ENCODE measurements at regions not wholly inside any gene's neighbourhood (a gene's known extent, or its start where the extent isn't known, plus 50 kb on each side); places are given as distances from the start of the nearest gene placed in this dataset.

DNA sequence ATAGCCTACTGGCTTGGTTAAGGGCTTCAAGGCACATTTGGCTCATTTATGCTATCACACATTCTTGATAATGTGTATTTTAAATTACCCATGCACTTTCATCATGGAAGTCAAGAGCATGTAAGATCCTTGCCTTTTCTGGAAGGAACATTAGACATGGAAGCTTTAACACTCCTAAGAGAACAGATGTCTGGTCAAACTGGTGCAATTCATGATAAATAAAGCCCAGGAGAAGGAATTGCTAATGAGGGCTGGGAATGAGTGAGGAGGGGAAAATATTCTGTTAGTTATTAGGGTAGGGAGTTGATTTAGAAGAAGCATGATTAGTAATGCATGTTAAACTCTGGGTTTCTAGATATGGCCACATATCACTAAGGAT, 688.6 kb upstream of the CITED2 start:
- no peaks in the 10 kb centered on the region for H3K9me3 ChIP-seq (ENCODE audit: control insufficient read depth, low read length)
- peak overlapping the region; percentile 85 for H3K9ac ChIP-seq (ENCODE audit: low read length)
- no peaks in the 10 kb centered on the region for H3K4me1 ChIP-seq (ENCODE audit: control insufficient read depth, insufficient read depth, low read depth, low read length)
- H3K14ac ChIP-seq (ENCODE audit: low read length in 2 of 2): no peak overlapping the region
- no peak for DNase-seq
- H3K18ac ChIP-seq (ENCODE audit: low read depth in 1 of 2, low read length in 2 of 2): peak overlapping the region; percentile 98 to 99
- H4K91ac ChIP-seq (ENCODE audit: low read length): peak overlapping the region; percentile 80
- no peak overlapping the region for H3K4me3 ChIP-seq (ENCODE audit: insufficient read depth in 1 of 2, low read depth in 1 of 2, low read length in 2 of 2)
- no peaks in the 10 kb centered on the region for H3K27me3 ChIP-seq (ENCODE audit: control insufficient read depth in 1 of 2, insufficient read depth in 1 of 2, low read length in 2 of 2)
- H2BK120ac ChIP-seq (ENCODE audit: low read depth, low read length): peak overlapping the region; percentile 98
- H3K27ac ChIP-seq (ENCODE audit: low read length, poor library complexity, severe bottlenecking): peak overlapping the region; percentile 98
- peak overlapping the region; percentile 74 for H4K8ac ChIP-seq (ENCODE audit: low read length)
- H2BK12ac ChIP-seq (ENCODE audit: low read length in 2 of 2): peak overlapping the region; percentile 80 to 99
- H3K4me2 ChIP-seq (ENCODE audit: low read length, poor library complexity, severe bottlenecking): no peak overlapping the region
- no peaks in the 10 kb centered on the region for H3K79me1 ChIP-seq (replicated peaks; ENCODE audit: low read length, poor library complexity, severe bottlenecking)
- no peak overlapping the region for H2AFZ ChIP-seq (ENCODE audit: low read depth, low read length)
- peak overlapping the region; percentile 90 for H2BK5ac ChIP-seq (ENCODE audit: low read depth, low read length, poor library complexity, severe bottlenecking)
- H2AK5ac ChIP-seq (ENCODE audit: low read length, severe bottlenecking): peak overlapping the region; percentile 100
- H2BK15ac ChIP-seq (ENCODE audit: low read depth, poor library complexity, severe bottlenecking): no peak overlapping the region
- no peaks in the 10 kb centered on the region for H3K36me3 ChIP-seq (ENCODE audit: control insufficient read depth in 1 of 2, insufficient read depth in 2 of 2, low read depth in 1 of 2, low read length in 2 of 2)
- H3K23ac ChIP-seq (ENCODE audit: low read length in 2 of 2): no peak overlapping the region
- peak overlapping the region; percentile 92 to 98 for H3K4ac ChIP-seq (ENCODE audit: low read depth in 1 of 2, low read length in 2 of 2)

GRCh38 chr6:140062043-140063020, 687.9 kb upstream of the CITED2 start:
- H3K14ac ChIP-seq (ENCODE audit: low read length in 2 of 2): no peak overlapping the region
- no peak overlapping the region for H3K4me3 ChIP-seq (ENCODE audit: insufficient read depth in 1 of 2, low read depth in 1 of 2, low read length in 2 of 2)
- H3K4ac ChIP-seq (ENCODE audit: low read depth in 1 of 2, low read length in 2 of 2): peak overlapping the region; percentile 92 to 98
- H2BK120ac ChIP-seq (ENCODE audit: low read depth, low read length): peak overlapping the region; percentile 98
- H3K79me1 ChIP-seq (replicated peaks; ENCODE audit: low read length, poor library complexity, severe bottlenecking): no peaks in the 10 kb centered on the region
- no peak overlapping the region for H3K4me2 ChIP-seq (ENCODE audit: low read length, poor library complexity, severe bottlenecking)
- peak overlapping the region; percentile 74 for H4K8ac ChIP-seq (ENCODE audit: low read length)
- peak overlapping the region; percentile 90 for H2BK5ac ChIP-seq (ENCODE audit: low read depth, low read length, poor library complexity, severe bottlenecking)
- 46% methylated on average over 3 of the region's 3 CpGs for WGBS
- peak overlapping the region; percentile 98 to 99 for H3K18ac ChIP-seq (ENCODE audit: low read depth in 1 of 2, low read length in 2 of 2)
- H4K91ac ChIP-seq (ENCODE audit: low read length): peak overlapping the region; percentile 80
- H3K23ac ChIP-seq (ENCODE audit: low read length in 2 of 2): no peak overlapping the region
- peak overlapping the region; percentile 100 for H3K27ac ChIP-seq (ENCODE audit: low read length, poor library complexity, severe bottlenecking)
- no peaks in the 10 kb centered on the region for H3K27me3 ChIP-seq (ENCODE audit: control insufficient read depth in 1 of 2, insufficient read depth in 1 of 2, low read length in 2 of 2)
- H3K9ac ChIP-seq (ENCODE audit: low read length): peak overlapping the region; percentile 85
- no peaks in the 10 kb centered on the region for H3K36me3 ChIP-seq (ENCODE audit: control insufficient read depth in 1 of 2, insufficient read depth in 2 of 2, low read depth in 1 of 2, low read length in 2 of 2)
- H3K4me1 ChIP-seq (ENCODE audit: control insufficient read depth, insufficient read depth, low read depth, low read length): no peaks in the 10 kb centered on the region
- no peak overlapping the region for H2AFZ ChIP-seq (ENCODE audit: low read depth, low read length)
- H3K9me3 ChIP-seq (ENCODE audit: control insufficient read depth, low read length): no peaks in the 10 kb centered on the region
- peak overlapping the region; percentile 100 for H2AK5ac ChIP-seq (ENCODE audit: low read length, severe bottlenecking)
- DNase-seq: peak; percentile 85
- peak overlapping the region; percentile 80 to 99 for H2BK12ac ChIP-seq (ENCODE audit: low read length in 2 of 2)
- H2BK15ac ChIP-seq (ENCODE audit: low read depth, poor library complexity, severe bottlenecking): no peak overlapping the region

- Histone ChIP-seq H3K14ac (ENCODE audit: low read length in 2 of 2) (no peak overlapping the region), H3K4me2 (ENCODE audit: low read length, poor library complexity, severe bottlenecking) (no peak overlapping the region), H2BK5ac (ENCODE audit: low read depth, low read length, poor library complexity, severe bottlenecking) (peak overlapping the region; percentile 97), H3K23ac (ENCODE audit: low read length in 2 of 2) (no peak overlapping the region), H3K79me1 (replicated peaks; ENCODE audit: low read length, poor library complexity, severe bottlenecking) (no peaks in the 10 kb centered on the region), H3K27me3 (ENCODE audit: control insufficient read depth in 1 of 2, insufficient read depth in 1 of 2, low read length in 2 of 2) (no peaks in the 10 kb centered on the region), H3K9me3 (ENCODE audit: control insufficient read depth, low read length) (no peaks in the 10 kb centered on the region), H2AFZ (ENCODE audit: low read depth, low read length) (no peak overlapping the region), H3K9ac (ENCODE audit: low read length) (peak overlapping the region; percentile 85), H3K4ac (ENCODE audit: low read depth in 1 of 2, low read length in 2 of 2) (peak overlapping the region; percentile 24 to 75), H3K18ac (ENCODE audit: low read depth in 1 of 2, low read length in 2 of 2) (peak overlapping the region; percentile 40 to 75), H3K36me3 (ENCODE audit: control insufficient read depth in 1 of 2, insufficient read depth in 2 of 2, low read depth in 1 of 2, low read length in 2 of 2) (no peaks in the 10 kb centered on the region), H3K4me3 (ENCODE audit: insufficient read depth in 1 of 2, low read depth in 1 of 2, low read length in 2 of 2) (no peak overlapping the region), H2AK5ac (ENCODE audit: low read length, severe bottlenecking) (peak overlapping the region; percentile 96), H3K4me1 (ENCODE audit: control insufficient read depth, insufficient read depth, low read depth, low read length) (no peaks in the 10 kb centered on the region), H2BK15ac (ENCODE audit: low read depth, poor library complexity, severe bottlenecking) (no peak overlapping the region), H3K27ac (ENCODE audit: low read length, poor library complexity, severe bottlenecking) (peak overlapping the region; percentile 100), H2BK12ac (ENCODE audit: low read length in 2 of 2) (peak overlapping the region in 1 of 2 experiments; percentile 97), H4K8ac (ENCODE audit: low read length) (peak overlapping the region; percentile 27), H2BK120ac (ENCODE audit: low read depth, low read length) (peak overlapping the region; percentile 42), H4K91ac (ENCODE audit: low read length) (no peak overlapping the region)
- no peak for DNase-seq
- 61% methylated on average over 3 of the region's 5 CpGs for WGBS
These were observed 686.9 kb upstream of the CITED2 start for GRCh38 chr6:140061110-140062042.
